SK-N-MC (cell line): ENCODE measurements at regions not wholly inside any gene's neighbourhood (a gene's known extent, or its start where the extent isn't known, plus 50 kb on each side); places are given as distances from the start of the nearest gene placed in this dataset.

Experiments used
- EZH2 ChIP-seq: fragments of 200-600 bp; sonication (generic); IDR thresholded peaks from one replicate; pipeline ENCODE4 v1.6.1; 2017; ENCODE audit warnings: antibody characterized with exemption
- POLR2AphosphoS5 ChIP-seq: IDR thresholded peaks from 2 replicates; pipeline ENCODE4 v1.6.1; 2012; ENCODE audit warnings: mild to moderate bottlenecking, low read depth, low read length, borderline replicate concordance

GRCh38 chr6:148074738-148075137 lies 267.9 kb upstream of the SASH1 start:
- TF ChIP-seq EZH2, result no peak
- no peak for TF ChIP-seq POLR2AphosphoS5
